ENCODE measurements at regions not wholly inside any gene's neighbourhood (a gene's known extent, or its start where the extent isn't known, plus 50 kb on each side); places are given as distances from the start of the nearest gene placed in this dataset.

DNA sequence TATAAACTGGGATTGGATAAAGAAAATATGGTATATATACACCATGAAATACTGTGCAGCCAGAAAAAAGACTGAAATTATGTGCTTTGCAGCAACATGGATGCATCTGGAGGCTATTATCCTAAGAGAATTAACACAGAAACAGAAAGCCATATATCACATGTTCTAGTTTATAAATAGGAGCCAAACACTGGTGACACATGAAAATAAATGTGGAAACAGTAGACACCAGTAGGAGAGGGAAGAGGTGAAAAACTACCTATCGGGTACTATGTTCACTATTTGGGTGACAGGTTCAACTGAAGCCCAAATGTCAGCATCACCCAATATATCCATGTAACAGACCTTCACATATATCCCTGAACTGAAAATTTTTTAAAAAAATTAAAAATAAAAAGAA, 725.1 kb downstream of the C4orf33 start:
- TF ChIP-seq, protein P1, sequence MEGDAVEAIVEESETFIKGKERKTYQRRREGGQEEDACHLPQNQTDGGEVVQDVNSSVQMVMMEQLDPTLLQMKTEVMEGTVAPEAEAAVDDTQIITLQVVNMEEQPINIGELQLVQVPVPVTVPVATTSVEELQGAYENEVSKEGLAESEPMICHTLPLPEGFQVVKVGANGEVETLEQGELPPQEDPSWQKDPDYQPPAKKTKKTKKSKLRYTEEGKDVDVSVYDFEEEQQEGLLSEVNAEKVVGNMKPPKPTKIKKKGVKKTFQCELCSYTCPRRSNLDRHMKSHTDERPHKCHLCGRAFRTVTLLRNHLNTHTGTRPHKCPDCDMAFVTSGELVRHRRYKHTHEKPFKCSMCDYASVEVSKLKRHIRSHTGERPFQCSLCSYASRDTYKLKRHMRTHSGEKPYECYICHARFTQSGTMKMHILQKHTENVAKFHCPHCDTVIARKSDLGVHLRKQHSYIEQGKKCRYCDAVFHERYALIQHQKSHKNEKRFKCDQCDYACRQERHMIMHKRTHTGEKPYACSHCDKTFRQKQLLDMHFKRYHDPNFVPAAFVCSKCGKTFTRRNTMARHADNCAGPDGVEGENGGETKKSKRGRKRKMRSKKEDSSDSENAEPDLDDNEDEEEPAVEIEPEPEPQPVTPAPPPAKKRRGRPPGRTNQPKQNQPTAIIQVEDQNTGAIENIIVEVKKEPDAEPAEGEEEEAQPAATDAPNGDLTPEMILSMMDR (tag by site-specific recombination; IDR thresholded peaks at IDR 0.05), result no peak
- TF ChIP-seq REPIN1 (tag by site-specific recombination; IDR thresholded peaks at IDR 0.05; ENCODE audit: low read depth) (no peak), ZNF530 (tag by site-specific recombination; IDR thresholded peaks at IDR 0.05; ENCODE audit: low read depth) (no peak), ZNF76 (tag by site-specific recombination; IDR thresholded peaks at IDR 0.05; ENCODE audit: borderline replicate concordance, low read depth) (no peak), ZNF248 (tag by site-specific recombination; IDR thresholded peaks at IDR 0.05) (no peak), ZNF112 (tag by site-specific recombination; IDR thresholded peaks at IDR 0.05) (no peak), ZNF302 (tag by site-specific recombination; IDR thresholded peaks at IDR 0.05; ENCODE audit: low read depth) (no peak), ZNF626 (tag by site-specific recombination; IDR thresholded peaks at IDR 0.05) (no peak)
- TF ChIP-seq, protein P2, sequence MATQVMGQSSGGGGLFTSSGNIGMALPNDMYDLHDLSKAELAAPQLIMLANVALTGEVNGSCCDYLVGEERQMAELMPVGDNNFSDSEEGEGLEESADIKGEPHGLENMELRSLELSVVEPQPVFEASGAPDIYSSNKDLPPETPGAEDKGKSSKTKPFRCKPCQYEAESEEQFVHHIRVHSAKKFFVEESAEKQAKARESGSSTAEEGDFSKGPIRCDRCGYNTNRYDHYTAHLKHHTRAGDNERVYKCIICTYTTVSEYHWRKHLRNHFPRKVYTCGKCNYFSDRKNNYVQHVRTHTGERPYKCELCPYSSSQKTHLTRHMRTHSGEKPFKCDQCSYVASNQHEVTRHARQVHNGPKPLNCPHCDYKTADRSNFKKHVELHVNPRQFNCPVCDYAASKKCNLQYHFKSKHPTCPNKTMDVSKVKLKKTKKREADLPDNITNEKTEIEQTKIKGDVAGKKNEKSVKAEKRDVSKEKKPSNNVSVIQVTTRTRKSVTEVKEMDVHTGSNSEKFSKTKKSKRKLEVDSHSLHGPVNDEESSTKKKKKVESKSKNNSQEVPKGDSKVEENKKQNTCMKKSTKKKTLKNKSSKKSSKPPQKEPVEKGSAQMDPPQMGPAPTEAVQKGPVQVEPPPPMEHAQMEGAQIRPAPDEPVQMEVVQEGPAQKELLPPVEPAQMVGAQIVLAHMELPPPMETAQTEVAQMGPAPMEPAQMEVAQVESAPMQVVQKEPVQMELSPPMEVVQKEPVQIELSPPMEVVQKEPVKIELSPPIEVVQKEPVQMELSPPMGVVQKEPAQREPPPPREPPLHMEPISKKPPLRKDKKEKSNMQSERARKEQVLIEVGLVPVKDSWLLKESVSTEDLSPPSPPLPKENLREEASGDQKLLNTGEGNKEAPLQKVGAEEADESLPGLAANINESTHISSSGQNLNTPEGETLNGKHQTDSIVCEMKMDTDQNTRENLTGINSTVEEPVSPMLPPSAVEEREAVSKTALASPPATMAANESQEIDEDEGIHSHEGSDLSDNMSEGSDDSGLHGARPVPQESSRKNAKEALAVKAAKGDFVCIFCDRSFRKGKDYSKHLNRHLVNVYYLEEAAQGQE (tag by site-specific recombination; IDR thresholded peaks at IDR 0.05), result no peak

Data from HEK293 (cell line).